HAP-1 (cell line): ENCODE measurements at regions not wholly inside any gene's neighbourhood (a gene's known extent, or its start where the extent isn't known, plus 50 kb on each side); places are given as distances from the start of the nearest gene placed in this dataset.

Experiments
- DNase-seq, 2 experiments: peaks; one replicate each; pipeline ENCODE4 v3.0.0-alpha.2; 2016 to 2020; ENCODE audit warnings: low spot score in 2 of 2
- H3K27me3 ChIP-seq: fragments of 250-450 bp; sonication (Bioruptor Pico); 2 replicates; pipeline ENCODE4 v1.5.1; 2020; ENCODE audit warnings: low read depth, mild to moderate bottlenecking, moderate library complexity
- H3K36me3 ChIP-seq: fragments of 250-450 bp; sonication (Bioruptor Pico); replicated peaks from 2 replicates; pipeline ENCODE4 v1.5.1; 2020; ENCODE audit warnings: mild to moderate bottlenecking
- H3K4me1 ChIP-seq: fragments of 250-450 bp; sonication (Bioruptor Pico); 2 replicates; pipeline ENCODE4 v1.5.1; 2020; ENCODE audit warnings: mild to moderate bottlenecking
- H3K4me3 ChIP-seq: fragments of 250-450 bp; sonication (Bioruptor Pico); 2 replicates; pipeline ENCODE4 v1.5.1; 2020; ENCODE audit warnings: mild to moderate bottlenecking, moderate library complexity
- H3K9me3 ChIP-seq: fragments of 250-450 bp; sonication (Bioruptor Pico); 2 replicates; pipeline ENCODE4 v1.5.1; 2020; ENCODE audit warnings: mild to moderate bottlenecking, moderate library complexity
- in situ Hi-C: fragments of 300-500 bp; cut with MboI; formaldehyde crosslinking; loops from 3 replicates; pipeline ENCODE4 v1.14.3; 2020; ENCODE audit warnings: low sequenced_read_pairs, inconsistent platforms, mixed read lengths

- Histone ChIP-seq H3K9me3 (no peaks in the 10 kb centered on the region), H3K4me3 (no peak overlapping the region), H3K27me3 (no peaks in the 10 kb centered on the region), H3K4me1 (no peaks in the 10 kb centered on the region), H3K36me3 (no peaks in the 10 kb centered on the region)
- no peak for DNase-seq
- in situ Hi-C loops, result no loop called here
These were observed 106.0 kb upstream of the ZNF32 start for GRCh38 chr10:43754569-43755260.

GRCh38 chr10:43753397-43754061, 104.8 kb upstream of the ZNF32 start:
- H3K4me1 ChIP-seq, result no peaks in the 10 kb centered on the region

GRCh38 chr10:43752682-43753081, 104.0 kb upstream of the ZNF32 start:
- no peaks in the 10 kb centered on the region for H3K36me3 ChIP-seq
- no peaks in the 10 kb centered on the region for H3K27me3 ChIP-seq
- H3K4me3 ChIP-seq, result no peak overlapping the region
- in situ Hi-C loops, result no loop called here
- no peaks in the 10 kb centered on the region for H3K4me1 ChIP-seq
- no peak for DNase-seq
- H3K9me3 ChIP-seq, result no peaks in the 10 kb centered on the region

More at GRCh38 chr10:43753397-43754061, 104.8 kb upstream of the ZNF32 start:
- in situ Hi-C loops, result no loop called here
- no peak for DNase-seq
- H3K36me3 ChIP-seq, result no peaks in the 10 kb centered on the region
- no peak overlapping the region for H3K4me3 ChIP-seq
- H3K27me3 ChIP-seq, result no peaks in the 10 kb centered on the region
- no peaks in the 10 kb centered on the region for H3K9me3 ChIP-seq

- Histone ChIP-seq H3K36me3 (no peaks in the 10 kb centered on the region), H3K4me3 (no peak overlapping the region), H3K4me1 (no peaks in the 10 kb centered on the region), H3K27me3 (no peaks in the 10 kb centered on the region), H3K9me3 (no peaks in the 10 kb centered on the region)
- in situ Hi-C loops, result no loop called here
- DNase-seq, result no peak
These were observed 103.0 kb upstream of the ZNF32 start for GRCh38 chr10:43751646-43752045.

- no peaks in the 10 kb centered on the region for H3K9me3 ChIP-seq
- no peaks in the 10 kb centered on the region for H3K36me3 ChIP-seq
- DNase-seq, result no peak
- in situ Hi-C loops, result no loop called here
- no peaks in the 10 kb centered on the region for H3K27me3 ChIP-seq
- H3K4me3 ChIP-seq, result no peak overlapping the region
- no peaks in the 10 kb centered on the region for H3K4me1 ChIP-seq
These were observed 101.4 kb upstream of the ZNF32 start for GRCh38 chr10:43749940-43750552.

GRCh38 chr10:43749145-43749576, 100.5 kb upstream of the ZNF32 start:
- Histone ChIP-seq H3K27me3 (no peaks in the 10 kb centered on the region), H3K9me3 (no peaks in the 10 kb centered on the region), H3K4me1 (no peaks in the 10 kb centered on the region), H3K36me3 (no peaks in the 10 kb centered on the region), H3K4me3 (no peak overlapping the region)
- DNase-seq, result no peak
- in situ Hi-C loops, result no loop called here

- no peaks in the 10 kb centered on the region for H3K9me3 ChIP-seq
- H3K4me3 ChIP-seq, result no peak overlapping the region
- no peak for DNase-seq
- no peaks in the 10 kb centered on the region for H3K36me3 ChIP-seq
- no peaks in the 10 kb centered on the region for H3K27me3 ChIP-seq
- H3K4me1 ChIP-seq, result no peaks in the 10 kb centered on the region
- in situ Hi-C loops, result no loop called here
These were observed 99.9 kb upstream of the ZNF32 start for GRCh38 chr10:43748560-43748959.

- no peaks in the 10 kb centered on the region for H3K36me3 ChIP-seq
- H3K9me3 ChIP-seq, result no peaks in the 10 kb centered on the region
- no peak for DNase-seq
- no peaks in the 10 kb centered on the region for H3K4me1 ChIP-seq
- no peak overlapping the region for H3K4me3 ChIP-seq
- H3K27me3 ChIP-seq, result no peaks in the 10 kb centered on the region
- in situ Hi-C loops, result no loop called here
These were observed 98.2 kb upstream of the ZNF32 start for GRCh38 chr10:43746906-43747305.

- Histone ChIP-seq H3K9me3 (no peaks in the 10 kb centered on the region), H3K27me3 (no peaks in the 10 kb centered on the region), H3K36me3 (no peaks in the 10 kb centered on the region), H3K4me1 (no peaks in the 10 kb centered on the region), H3K4me3 (no peak overlapping the region)
- DNase-seq, result no peak
- in situ Hi-C loops, result no loop called here
These were observed 90.5 kb upstream of the ZNF32 start for GRCh38 chr10:43739161-43739560.

- Histone ChIP-seq H3K27me3 (no peaks in the 10 kb centered on the region), H3K4me1 (no peaks in the 10 kb centered on the region), H3K4me3 (no peak overlapping the region), H3K9me3 (no peaks in the 10 kb centered on the region), H3K36me3 (no peaks in the 10 kb centered on the region)
- DNase-seq, result no peak
- in situ Hi-C loops, result no loop called here
These were observed 88.3 kb upstream of the ZNF32 start for GRCh38 chr10:43737003-43737402.

GRCh38 chr10:43735907-43736306, 87.2 kb upstream of the ZNF32 start:
- no peaks in the 10 kb centered on the region for H3K4me1 ChIP-seq

GRCh38 chr10:43734716-43735115, 86.0 kb upstream of the ZNF32 start:
- Histone ChIP-seq H3K4me3 (no peak overlapping the region), H3K4me1 (no peaks in the 10 kb centered on the region), H3K36me3 (no peaks in the 10 kb centered on the region), H3K27me3 (no peaks in the 10 kb centered on the region), H3K9me3 (no peaks in the 10 kb centered on the region)
- in situ Hi-C loops, result no loop called here
- no peak for DNase-seq

More at GRCh38 chr10:43735907-43736306, 87.2 kb upstream of the ZNF32 start:
- Histone ChIP-seq H3K9me3 (no peaks in the 10 kb centered on the region), H3K4me3 (no peak overlapping the region), H3K27me3 (no peaks in the 10 kb centered on the region), H3K36me3 (no peaks in the 10 kb centered on the region)
- no peak for DNase-seq
- in situ Hi-C loops, result no loop called here

- H3K9me3 ChIP-seq, result no peaks in the 10 kb centered on the region
- H3K27me3 ChIP-seq, result no peaks in the 10 kb centered on the region
- no peaks in the 10 kb centered on the region for H3K36me3 ChIP-seq
- in situ Hi-C loops, result no loop called here
- no peak overlapping the region for H3K4me3 ChIP-seq
- no peak for DNase-seq
- H3K4me1 ChIP-seq, result no peaks in the 10 kb centered on the region
These were observed 82.8 kb upstream of the ZNF32 start for GRCh38 chr10:43731486-43731885.

- Histone ChIP-seq H3K36me3 (no peaks in the 10 kb centered on the region), H3K4me3 (no peak overlapping the region), H3K9me3 (no peaks in the 10 kb centered on the region), H3K27me3 (no peaks in the 10 kb centered on the region), H3K4me1 (no peaks in the 10 kb centered on the region)
- no peak for DNase-seq
- in situ Hi-C loops, result no loop called here
These were observed 79.7 kb upstream of the ZNF32 start for GRCh38 chr10:43728425-43728824.
